Activated CD8-positive, alpha-beta T cell treated with anti-CD3 and anti-CD28 coated beads for 36 hours (primary cell): ENCODE measurements at regions not wholly inside any gene's neighbourhood (a gene's known extent, or its start where the extent isn't known, plus 50 kb on each side); places are given as distances from the start of the nearest gene placed in this dataset.

Experiments used
- ATAC-seq: fragments of 200-7000 bp; cut with Tn5 transposase; one replicate; pipeline ENCODE4 v1.10.0; 2021; ENCODE audit warnings: mild to moderate bottlenecking, moderate library complexity
- CTCF ChIA-PET: fragments of 350-600 bp; sonication (Branson Sonifier 250); formaldehyde crosslinking; loops from one replicate; lab custom pipeline; 2021; ENCODE audit warnings: antibody characterized with exemption; lab: Charles Lee
- POLR2A ChIA-PET: fragments of 350-600 bp; sonication (Branson Sonifier 250); formaldehyde crosslinking; loops from one replicate; lab custom pipeline; 2021; ENCODE audit warnings: antibody characterized with exemption; lab: Charles Lee
- DNase-seq: peaks from one replicate; pipeline ENCODE4 v3.0.0-alpha.2; 2020
- H3K27ac Mint-ChIP-seq: one replicate; pipeline ENCODE4 v1.8.0; 2021; ENCODE audit warnings: mild to moderate bottlenecking, mixed read lengths
- H3K27me3 Mint-ChIP-seq: one replicate; pipeline ENCODE4 v1.8.0; 2021; ENCODE audit warnings: mixed read lengths
- H3K36me3 Mint-ChIP-seq: one replicate; pipeline ENCODE4 v1.8.0; 2021; ENCODE audit warnings: low read depth, mixed read lengths
- H3K4me1 Mint-ChIP-seq: one replicate; pipeline ENCODE4 v1.8.0; 2021; ENCODE audit warnings: low read depth, mixed read lengths
- H3K4me3 Mint-ChIP-seq: one replicate; pipeline ENCODE4 v1.8.0; 2021; ENCODE audit warnings: mild to moderate bottlenecking, moderate library complexity, mixed read lengths
- H3K9me3 Mint-ChIP-seq: one replicate; pipeline ENCODE4 v1.8.0; 2021; ENCODE audit warnings: mixed read lengths
- CTCF ChIP-seq: fragments of 200-600 bp; IDR thresholded peaks from one replicate; pipeline ENCODE4 v1.8.0; 2022; ENCODE audit warnings: antibody characterized with exemption, mild to moderate bottlenecking
- intact Hi-C: fragments of 100-400 bp; cut with micrococcal nuclease; formaldehyde crosslinking; loops from one replicate; pipeline ENCODE4 v1.10.0; 2022

- intact Hi-C loops: loop anchor here (5.0 kb wide), 1 partner anchor 653 kb away; no protein-coding TSS in a partner anchor
- DNase-seq (peak; percentile 42), ATAC-seq (peak; percentile 45)
- Mint-ChIP-seq H3K27me3 (no peaks in the 10 kb centered on the region), H3K36me3 (no peaks in the 10 kb centered on the region), H3K9me3 (no peaks in the 10 kb centered on the region), H3K4me3 (no peak overlapping the region), H3K27ac (no peak overlapping the region), H3K4me1 (no peaks in the 10 kb centered on the region)
- CTCF ChIA-PET: interaction anchor here (0.7 to 1.7 kb wide), 6 partner anchors 11 to 1227 kb away, joined by 3 to 6 read pairs (median 4); no protein-coding TSS in a partner anchor
- TF ChIP-seq CTCF: peak; percentile 56
- POLR2A ChIA-PET: no interaction called here
Measured at GRCh38 chr20:11204926-11205768, 531.3 kb upstream of the JAG1 start.

GRCh38 chr20:11205769-11206362, 532.1 kb upstream of the JAG1 start:
- intact Hi-C loops: loop anchor here (5.0 kb wide), 1 partner anchor 654 kb away; no protein-coding TSS in a partner anchor
- TF ChIP-seq CTCF: no peak
- Mint-ChIP-seq H3K9me3 (no peaks in the 10 kb centered on the region), H3K27me3 (peaks cover 2% of the 10 kb centered on the region), H3K4me3 (no peak overlapping the region), H3K36me3 (no peaks in the 10 kb centered on the region), H3K27ac (no peak overlapping the region), H3K4me1 (no peaks in the 10 kb centered on the region)
- no peak for DNase-seq
- no peak for ATAC-seq
- CTCF ChIA-PET: interaction anchor here (1.1 to 1.7 kb wide), 4 partner anchors 10 to 655 kb away, joined by 3 to 6 read pairs (median 4); no protein-coding TSS in a partner anchor
- POLR2A ChIA-PET: no interaction called here

GRCh38 chr20:11207749-11208502, 534.1 kb upstream of the JAG1 start:
- intact Hi-C loops: loop anchor here (5.0 kb wide), 1 partner anchor 656 kb away; no protein-coding TSS in a partner anchor
- H3K4me1 Mint-ChIP-seq: no peaks in the 10 kb centered on the region
- no peak for ATAC-seq
- H3K4me3 Mint-ChIP-seq: no peak overlapping the region
- H3K9me3 Mint-ChIP-seq: no peaks in the 10 kb centered on the region
- no peak for TF ChIP-seq CTCF
- H3K36me3 Mint-ChIP-seq: no peaks in the 10 kb centered on the region
- H3K27ac Mint-ChIP-seq: no peak overlapping the region
- POLR2A ChIA-PET: interaction anchor here (0.6 kb wide), 2 partner anchors 9 to 1344 kb away, joined by 3 to 4 read pairs; no protein-coding TSS in a partner anchor
- CTCF ChIA-PET: no interaction called here
- no peak for DNase-seq
- peaks cover 2% of the 10 kb centered on the region for H3K27me3 Mint-ChIP-seq

GRCh38 chr20:11210611-11211010, 536.8 kb upstream of the JAG1 start:
- intact Hi-C loops: no loop called here
- no peaks in the 10 kb centered on the region for H3K9me3 Mint-ChIP-seq
- ChIA-PET CTCF (no interaction called here), POLR2A (no interaction called here)
- no peaks in the 10 kb centered on the region for H3K36me3 Mint-ChIP-seq
- no peaks in the 10 kb centered on the region for H3K4me1 Mint-ChIP-seq
- DNase-seq (no peak), ATAC-seq (no peak)
- H3K27ac Mint-ChIP-seq: no peak overlapping the region
- no peak for TF ChIP-seq CTCF
- peaks cover 2% of the 10 kb centered on the region for H3K27me3 Mint-ChIP-seq
- no peak overlapping the region for H3K4me3 Mint-ChIP-seq
